ENCODE measurements at regions not wholly inside any gene's neighbourhood (a gene's known extent, or its start where the extent isn't known, plus 50 kb on each side); places are given as distances from the start of the nearest gene placed in this dataset.

DNA sequence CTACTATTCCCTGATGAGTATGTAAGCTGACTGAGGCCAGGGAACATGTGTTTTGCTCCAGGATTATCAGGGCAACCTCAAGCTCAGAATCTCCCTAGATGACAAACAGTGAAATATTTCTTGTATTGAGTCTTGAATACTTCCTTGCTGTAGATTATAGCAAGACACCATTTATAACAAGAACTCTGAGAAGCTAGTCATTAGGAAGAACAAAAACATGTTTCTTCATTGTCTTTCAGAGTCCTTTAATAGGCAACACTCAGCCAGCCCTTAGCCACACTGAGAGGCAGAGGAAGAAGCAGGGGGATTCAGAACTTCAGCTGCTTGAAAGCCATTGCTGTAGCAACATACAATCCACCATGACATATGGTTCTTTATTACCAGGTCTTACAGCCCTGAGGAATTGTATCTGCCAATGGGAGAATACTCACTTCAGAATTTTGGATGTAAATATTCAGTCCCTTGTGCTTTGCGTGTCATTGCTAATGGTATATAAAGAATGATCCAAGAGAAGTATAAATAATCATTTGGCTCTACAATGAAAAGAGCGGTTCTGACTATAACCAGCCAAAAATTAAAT lies 117.5 kb upstream of the NCKAP5 start (continued):
- no peak for TF ChIP-seq NKRF (conservative IDR thresholded peaks at IDR 0.05)
- TF ChIP-seq ZBTB33 (IDR thresholded peaks at IDR 0.05) = no peak
- TF ChIP-seq MTA3 (IDR thresholded peaks at IDR 0.05; ENCODE audit: borderline replicate concordance, low read length) = no peak
- TF ChIP-seq JUNB (IDR thresholded peaks at IDR 0.05) = no peak
- TF ChIP-seq SREBF1 (IDR thresholded peaks at IDR 0.05; ENCODE audit: low read length) = no peak

- no peaks in the 10 kb centered on the region for H3K36me3 ChIP-seq (ENCODE audit: control insufficient read depth in 2 of 2, insufficient read depth in 2 of 2, low read length in 1 of 2)
- 0 out of 4 replicates have a peak, but pooled peaks cover 0 to 2% of the 10 kb centered on the region in 2 experiments for H3K27me3 ChIP-seq (replicated peaks in 1 of 2; ENCODE audit: control insufficient read depth in 2 of 2, insufficient read depth in 2 of 2, low read length in 1 of 2)
- no peak overlapping the region for H2AFZ ChIP-seq (ENCODE audit: control insufficient read depth, low read depth, low read length)
- no peak overlapping the region for H3K4me3 ChIP-seq
- ChIA-PET POLR2A (no interaction called here), SMC1A (ENCODE audit: uncharacterized antibody, unreplicated experiment) (interaction anchor here (0.7 to 1.4 kb wide), 2 partner anchors 28 to 106 kb away, joined by 3 to 4 read pairs; no protein-coding TSS in a partner anchor), CTCF (no interaction called here), RAD21 (ENCODE audit: unreplicated experiment) (no interaction called here)
- H3K27ac ChIP-seq (ENCODE audit: control insufficient read depth, insufficient read depth) = no peak overlapping the region
- no peak overlapping the region for H3K9ac ChIP-seq (ENCODE audit: control insufficient read depth, insufficient read depth, low read length)
- intact Hi-C loops (cut with micrococcal nuclease; ENCODE audit: unreplicated experiment) = no loop called here
- no peaks in the 10 kb centered on the region for H3K79me2 ChIP-seq (ENCODE audit: control insufficient read depth, insufficient read depth, low read length)
- 9% methylated on average over 3 of the region's 3 CpGs for WGBS (ENCODE audit: insufficient coverage, insufficient replicate concordance, low lambda C conversion rate, missing lambda C conversion rate)
- in situ Hi-C loops (cut with MboI) = no loop called here
- no peak for ATAC-seq
- no peak for FAIRE-seq
- H3K4me1 ChIP-seq (ENCODE audit: control insufficient read depth, insufficient read depth, low read length) = no peaks in the 10 kb centered on the region
- no peak for DNase-seq (ENCODE audit: low read depth, low spot score)
- no peaks in the 10 kb centered on the region for H3K9me3 ChIP-seq (replicated peaks; ENCODE audit: control insufficient read depth, insufficient read depth, low read length)
- H4K20me1 ChIP-seq (ENCODE audit: control insufficient read depth, insufficient read depth) = no peaks in the 10 kb centered on the region
- BruUV-seq (replicated peaks) = no TSS peak
- no peak overlapping the region for H3K4me2 ChIP-seq (ENCODE audit: control insufficient read depth, insufficient read depth)
- TF ChIP-seq SMAD5 (IDR thresholded peaks at IDR 0.05; ENCODE audit: low read depth) (no peak), BHLHE40 (IDR thresholded peaks at IDR 0.05; ENCODE audit: borderline replicate concordance in 1 of 2, low read depth in 2 of 2, low read length in 1 of 2) (no peak), IKZF2 (IDR thresholded peaks at IDR 0.05) (no peak), EP300 (IDR thresholded peaks at IDR 0.05; ENCODE audit: borderline replicate concordance in 1 of 2, control insufficient read depth in 1 of 2, low read depth in 2 of 2, low read length in 2 of 2) (no peak), HCFC1 (IDR thresholded peaks at IDR 0.05; ENCODE audit: low read length) (no peak), PML (IDR thresholded peaks at IDR 0.05; ENCODE audit: low read length) (no peak)
- TF ChIP-seq, protein P1, sequence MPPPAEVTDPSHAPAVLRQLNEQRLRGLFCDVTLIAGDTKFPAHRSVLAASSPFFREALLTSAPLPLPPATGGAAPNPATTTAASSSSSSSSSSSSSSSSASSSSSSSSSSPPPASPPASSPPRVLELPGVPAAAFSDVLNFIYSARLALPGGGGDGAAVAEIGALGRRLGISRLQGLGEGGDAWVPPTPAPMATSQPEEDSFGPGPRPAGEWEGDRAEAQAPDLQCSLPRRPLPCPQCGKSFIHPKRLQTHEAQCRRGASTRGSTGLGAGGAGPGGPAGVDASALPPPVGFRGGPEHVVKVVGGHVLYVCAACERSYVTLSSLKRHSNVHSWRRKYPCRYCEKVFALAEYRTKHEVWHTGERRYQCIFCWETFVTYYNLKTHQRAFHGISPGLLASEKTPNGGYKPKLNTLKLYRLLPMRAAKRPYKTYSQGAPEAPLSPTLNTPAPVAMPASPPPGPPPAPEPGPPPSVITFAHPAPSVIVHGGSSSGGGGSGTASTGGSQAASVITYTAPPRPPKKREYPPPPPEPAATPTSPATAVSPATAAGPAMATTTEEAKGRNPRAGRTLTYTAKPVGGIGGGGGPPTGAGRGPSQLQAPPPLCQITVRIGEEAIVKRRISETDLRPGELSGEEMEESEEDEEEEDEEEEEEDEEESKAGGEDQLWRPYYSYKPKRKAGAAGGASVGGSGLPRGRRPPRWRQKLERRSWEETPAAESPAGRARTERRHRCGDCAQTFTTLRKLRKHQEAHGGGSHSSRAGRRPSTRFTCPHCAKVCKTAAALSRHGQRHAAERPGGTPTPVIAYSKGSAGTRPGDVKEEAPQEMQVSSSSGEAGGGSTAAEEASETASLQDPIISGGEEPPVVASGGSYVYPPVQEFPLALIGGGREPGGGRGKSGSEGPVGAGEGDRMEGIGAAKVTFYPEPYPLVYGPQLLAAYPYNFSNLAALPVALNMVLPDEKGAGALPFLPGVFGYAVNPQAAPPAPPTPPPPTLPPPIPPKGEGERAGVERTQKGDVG (CRISPR knock-in tag; IDR thresholded peaks at IDR 0.05) = no peak
- TF ChIP-seq, protein P2, sequence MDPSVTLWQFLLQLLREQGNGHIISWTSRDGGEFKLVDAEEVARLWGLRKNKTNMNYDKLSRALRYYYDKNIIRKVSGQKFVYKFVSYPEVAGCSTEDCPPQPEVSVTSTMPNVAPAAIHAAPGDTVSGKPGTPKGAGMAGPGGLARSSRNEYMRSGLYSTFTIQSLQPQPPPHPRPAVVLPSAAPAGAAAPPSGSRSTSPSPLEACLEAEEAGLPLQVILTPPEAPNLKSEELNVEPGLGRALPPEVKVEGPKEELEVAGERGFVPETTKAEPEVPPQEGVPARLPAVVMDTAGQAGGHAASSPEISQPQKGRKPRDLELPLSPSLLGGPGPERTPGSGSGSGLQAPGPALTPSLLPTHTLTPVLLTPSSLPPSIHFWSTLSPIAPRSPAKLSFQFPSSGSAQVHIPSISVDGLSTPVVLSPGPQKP (IDR thresholded peaks at IDR 0.05; ENCODE audit: low read depth, low read length) = no peak
These were observed 122.5 kb upstream of the NCKAP5 start for GRCh38 chr2:133690780-133691179.

Measured in GM12878 (cell line).